GM10248 (cell line): ENCODE measurements at regions not wholly inside any gene's neighbourhood (a gene's known extent, or its start where the extent isn't known, plus 50 kb on each side); places are given as distances from the start of the nearest gene placed in this dataset.

Experiments used
- CTCF ChIA-PET: fragments of 300-600 bp; sonication (Branson Sonifier 250); formaldehyde crosslinking; extraction: SDS; loops from one replicate; lab custom pipeline; 2021; ENCODE audit warnings: antibody characterized with exemption; lab: Yijun Ruan, JAX
- POLR2A ChIA-PET: fragments of 350-650 bp; sonication (Branson Sonifier 250); formaldehyde crosslinking; extraction: SDS; loops from one replicate; lab custom pipeline; 2020; ENCODE audit warnings: antibody characterized with exemption; lab: Yijun Ruan, JAX
- DNase-seq: peaks from one replicate; pipeline ENCODE4 v3.0.0; 2012; ENCODE audit errors: extremely low spot score
- CTCF ChIP-seq: IDR thresholded peaks from 2 replicates; pipeline ENCODE4 v1.5.1; 2012; ENCODE audit warnings: mild to moderate bottlenecking, low read depth; ENCODE audit errors: extremely low read depth, missing control alignments, control extremely low read depth

DNA sequence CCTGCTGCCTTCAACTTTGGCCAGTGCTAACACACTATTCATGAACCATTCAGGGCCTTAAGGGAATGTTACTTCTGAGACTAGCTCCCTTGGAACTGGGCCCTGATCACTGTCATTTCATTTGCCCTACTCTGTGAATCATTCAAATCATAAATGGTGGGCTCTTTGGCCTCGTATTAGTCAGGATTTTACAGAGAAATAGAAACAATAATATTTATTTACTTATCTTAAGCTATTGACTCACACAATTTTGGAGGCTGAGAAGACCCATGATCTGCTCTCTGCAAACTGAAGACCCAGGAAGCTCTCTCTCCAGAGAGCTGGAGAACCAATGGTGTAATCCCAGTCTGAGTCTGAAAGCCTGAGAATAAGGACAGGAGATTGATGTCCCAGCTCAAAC, 398.5 kb downstream of the LRIG3 start:
- no peak for DNase-seq
- no peak for TF ChIP-seq CTCF
- ChIA-PET CTCF (interaction anchor here (1.6 kb wide), 1 partner anchor 10 kb away, joined by 5 read pairs; no protein-coding TSS in a partner anchor), POLR2A (no interaction called here)

GRCh38 chr12:58523360-58523759, 396.9 kb downstream of the LRIG3 start:
- POLR2A ChIA-PET = no interaction called here
- CTCF ChIA-PET = interaction anchor here (1.3 kb wide), 1 partner anchor 10 kb away, joined by 3 read pairs; no protein-coding TSS in a partner anchor
- DNase-seq = no peak
- no peak for TF ChIP-seq CTCF

DNA sequence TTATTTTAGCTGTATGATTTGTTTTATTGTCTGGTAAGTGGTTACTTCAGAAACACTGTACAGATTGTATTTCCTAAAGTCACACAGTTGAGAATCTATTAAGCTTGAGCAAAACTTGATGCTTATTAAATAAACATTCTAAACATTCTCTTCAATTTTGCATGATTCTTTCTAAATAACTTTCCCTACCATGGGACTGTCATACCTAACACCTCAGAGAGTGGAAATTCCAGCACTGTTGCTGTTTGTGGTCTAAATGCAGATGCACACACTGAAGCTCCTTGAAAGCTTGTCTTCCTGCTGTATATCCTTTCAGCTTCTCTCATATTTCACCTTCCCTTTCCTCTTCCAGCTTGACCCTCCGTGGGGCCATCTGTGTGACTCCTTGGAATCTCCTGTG, 392.0 kb downstream of the LRIG3 start:
- CTCF ChIA-PET = interaction anchor here (0.8 kb wide), 1 partner anchor 8 kb away, joined by 3 read pairs; no protein-coding TSS in a partner anchor
- TF ChIP-seq CTCF = no peak
- POLR2A ChIA-PET = no interaction called here
- DNase-seq = no peak

GRCh38 chr12:58529114-58529665, 391.1 kb downstream of the LRIG3 start:
- ChIA-PET CTCF (no interaction called here), POLR2A (no interaction called here)
- DNase-seq = no peak
- no peak for TF ChIP-seq CTCF

GRCh38 chr12:58529897-58530741, 390.2 kb downstream of the LRIG3 start:
- no peak for TF ChIP-seq CTCF
- DNase-seq = no peak
- ChIA-PET POLR2A (no interaction called here), CTCF (no interaction called here)

DNA sequence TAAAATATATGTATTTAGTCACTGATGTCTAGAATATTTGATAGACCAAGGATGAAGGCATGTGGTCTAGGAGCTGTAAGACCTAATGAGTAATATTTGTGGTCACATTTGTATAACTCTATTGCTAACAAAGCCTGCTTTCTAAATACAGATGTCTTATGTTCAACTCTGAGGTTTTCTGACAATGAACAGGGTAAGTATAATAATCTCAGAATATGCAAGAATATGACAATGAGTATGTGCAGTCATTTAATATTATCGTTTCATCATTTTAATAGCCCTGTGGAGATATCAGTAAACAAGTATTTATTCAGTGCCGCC, 389.6 kb downstream of the LRIG3 start:
- no peak for DNase-seq
- CTCF ChIA-PET = no interaction called here
- POLR2A ChIA-PET = no interaction called here
- TF ChIP-seq CTCF = no peak
